IgD-negative memory B cell (primary cell): ENCODE measurements at regions not wholly inside any gene's neighbourhood (a gene's known extent, or its start where the extent isn't known, plus 50 kb on each side); places are given as distances from the start of the nearest gene placed in this dataset.
"Not testable (repeated sequence)": the region's sequence is repeated elsewhere in the genome, so short reads cannot be mapped to it uniquely, and the experiment has no call there.

Experiments used
- H3K27ac Mint-ChIP-seq, 3 donors: one replicate each; pipeline ENCODE4 v1.8.0; 2020 to 2022; ENCODE audit warnings: mild to moderate bottlenecking in 3 of 3, mixed read lengths in 3 of 3, moderate library complexity in 1 of 3
- H3K27me3 Mint-ChIP-seq: one replicate; pipeline ENCODE4 v1.8.0; 2021; ENCODE audit warnings: mixed read lengths
- H3K36me3 Mint-ChIP-seq: one replicate; pipeline ENCODE4 v1.8.0; 2020; ENCODE audit warnings: mild to moderate bottlenecking, mixed read lengths
- H3K4me1 Mint-ChIP-seq, 3 donors: one replicate each; pipeline ENCODE4 v1.8.0; 2020 to 2022; ENCODE audit warnings: mixed read lengths in 3 of 3, mild to moderate bottlenecking in 1 of 3
- H3K4me3 Mint-ChIP-seq, 4 donors: one replicate each; pipeline ENCODE4 v1.8.0; 2020 to 2022; ENCODE audit warnings: mild to moderate bottlenecking in 4 of 4, mixed read lengths in 4 of 4, moderate library complexity in 3 of 4
- H3K9me3 Mint-ChIP-seq, 3 donors: one replicate each; pipeline ENCODE4 v1.8.0; 2020 to 2021; ENCODE audit warnings: mixed read lengths in 3 of 3, mild to moderate bottlenecking in 1 of 3

DNA sequence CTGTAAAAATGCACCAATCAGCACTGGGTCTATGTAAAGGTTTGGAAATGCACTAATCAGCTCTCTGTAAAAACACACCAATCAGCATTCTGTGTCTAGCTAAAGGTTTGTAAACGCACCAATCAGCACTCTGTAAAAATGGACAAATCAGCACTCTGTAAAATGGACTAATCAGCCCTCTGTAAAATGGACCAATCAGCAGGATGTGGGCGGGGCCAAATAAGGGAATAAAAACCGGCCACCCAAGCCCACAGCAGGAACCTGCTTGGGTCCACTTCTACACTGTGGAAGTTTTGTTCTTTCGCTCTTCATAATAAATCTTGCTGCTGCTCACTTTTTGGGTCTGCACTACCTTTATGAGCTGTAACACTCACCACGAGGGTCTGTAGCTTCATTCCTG is 101.0 kb downstream of the SMC2 start:
- H3K4me3 Mint-ChIP-seq, H3K27me3 Mint-ChIP-seq, H3K27ac Mint-ChIP-seq, H3K9me3 Mint-ChIP-seq, H3K4me1 Mint-ChIP-seq, H3K36me3 Mint-ChIP-seq: not testable (repeated sequence)

DNA sequence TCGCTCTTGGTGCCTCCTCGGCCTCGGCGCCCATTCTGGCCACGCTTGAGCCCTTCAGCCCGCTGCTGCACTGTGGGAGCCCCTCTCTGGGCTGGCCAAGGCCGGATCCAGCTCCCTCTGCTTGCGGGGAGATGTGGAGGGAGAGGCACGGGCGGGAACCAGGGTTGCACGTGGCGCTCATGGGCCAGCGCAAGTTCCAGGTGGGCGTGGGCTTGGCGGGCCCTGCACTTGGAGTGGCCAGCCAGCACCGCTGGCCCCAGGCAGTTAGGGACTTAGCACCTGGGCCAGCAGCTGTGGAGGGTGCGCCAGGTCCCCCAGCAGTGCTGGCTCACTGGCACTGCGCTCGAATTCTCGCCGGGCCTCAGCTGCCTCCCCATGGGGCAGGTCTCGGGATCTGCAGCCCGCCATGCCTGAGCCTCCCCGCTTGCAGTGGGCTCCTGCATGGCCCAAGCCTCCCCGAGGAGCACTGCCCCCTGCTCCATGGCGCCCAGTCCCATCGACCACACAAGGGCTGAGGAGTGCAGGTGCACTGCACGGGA is 106.4 kb downstream of the SMC2 start:
- Mint-ChIP-seq H3K27me3 (no peaks in the 10 kb centered on the region), H3K27ac (no peak overlapping the region), H3K4me3 (no peak overlapping the region), H3K36me3 (peaks cover 2% of the 10 kb centered on the region), H3K9me3 (peaks cover 0 to 3% (median 2%) of the 10 kb centered on the region in 3 donors), H3K4me1 (no peaks in the 10 kb centered on the region)

DNA sequence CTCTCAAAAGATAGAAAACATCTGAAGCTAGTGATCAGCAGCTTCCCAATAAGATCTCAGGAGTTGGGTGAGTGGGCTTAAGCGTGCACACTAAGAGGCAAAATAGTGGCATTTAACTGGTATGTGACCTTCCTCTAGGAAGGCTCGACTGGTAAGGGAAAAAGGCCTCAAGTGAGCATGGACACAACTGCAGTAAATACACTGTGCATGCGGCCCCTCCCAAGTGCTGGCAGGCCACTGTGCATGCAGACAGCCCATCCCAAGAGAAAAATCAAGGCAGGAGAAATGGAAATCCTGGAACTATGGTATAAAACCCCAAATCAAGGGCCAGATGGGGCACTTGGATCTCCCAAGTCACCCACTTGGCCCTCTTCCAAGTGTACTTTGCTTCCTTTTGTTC is 112.7 kb downstream of the SMC2 start:
- no peak overlapping the region for H3K27ac Mint-ChIP-seq
- H3K9me3 Mint-ChIP-seq: no peaks in the 10 kb centered on the region
- H3K4me3 Mint-ChIP-seq: no peak overlapping the region
- no peaks in the 10 kb centered on the region for H3K4me1 Mint-ChIP-seq
- no peaks in the 10 kb centered on the region for H3K36me3 Mint-ChIP-seq
- no peaks in the 10 kb centered on the region for H3K27me3 Mint-ChIP-seq

DNA sequence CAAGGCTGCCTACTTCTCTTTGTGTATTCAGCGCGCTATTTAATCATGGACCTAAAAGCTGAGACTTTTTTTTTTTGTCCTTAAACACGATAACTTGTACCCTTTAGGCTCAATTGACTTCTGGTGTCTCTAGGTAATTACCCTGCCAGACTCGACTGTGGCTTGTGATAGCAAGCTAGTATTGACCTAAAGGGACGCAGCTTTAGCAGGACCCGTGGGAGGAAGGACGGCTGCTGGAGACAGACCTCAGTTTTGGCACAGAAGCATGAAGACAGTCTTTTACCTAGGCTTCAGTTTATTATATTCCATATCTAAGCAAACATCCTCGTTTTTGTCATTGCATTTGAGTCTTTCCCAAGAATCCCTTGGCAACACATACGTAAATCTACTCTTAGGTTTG is 115.3 kb downstream of the SMC2 start:
- Mint-ChIP-seq H3K4me1 (no peaks in the 10 kb centered on the region), H3K36me3 (no peaks in the 10 kb centered on the region), H3K4me3 (no peak overlapping the region), H3K27me3 (no peaks in the 10 kb centered on the region), H3K9me3 (peaks cover 0 to 5% (median 2%) of the 10 kb centered on the region in 3 donors), H3K27ac (no peak overlapping the region)

DNA sequence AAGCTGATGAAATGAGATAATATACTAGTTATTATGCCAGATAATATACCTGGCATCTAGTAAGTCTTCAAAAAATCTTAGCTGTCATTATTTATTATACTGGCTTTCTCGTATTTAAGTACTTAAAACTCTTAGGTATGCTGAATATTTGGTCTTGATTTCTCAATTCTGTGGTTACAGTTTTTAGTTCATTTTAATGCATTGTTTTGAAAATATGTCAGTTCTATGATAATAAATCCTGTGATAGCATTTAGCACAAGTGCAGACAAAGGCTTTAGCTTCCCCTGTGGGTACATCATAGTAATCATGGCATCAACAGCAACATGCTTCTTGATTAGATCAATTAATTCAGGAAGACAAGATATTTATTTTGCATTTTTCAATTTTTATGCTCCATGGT is 133.0 kb downstream of the SMC2 start:
- Mint-ChIP-seq H3K27ac (no peak overlapping the region), H3K4me1 (no peaks in the 10 kb centered on the region), H3K36me3 (no peaks in the 10 kb centered on the region), H3K9me3 (peaks cover 0 to 2% (median under 1%) of the 10 kb centered on the region in 3 donors), H3K4me3 (no peak overlapping the region), H3K27me3 (no peaks in the 10 kb centered on the region)

DNA sequence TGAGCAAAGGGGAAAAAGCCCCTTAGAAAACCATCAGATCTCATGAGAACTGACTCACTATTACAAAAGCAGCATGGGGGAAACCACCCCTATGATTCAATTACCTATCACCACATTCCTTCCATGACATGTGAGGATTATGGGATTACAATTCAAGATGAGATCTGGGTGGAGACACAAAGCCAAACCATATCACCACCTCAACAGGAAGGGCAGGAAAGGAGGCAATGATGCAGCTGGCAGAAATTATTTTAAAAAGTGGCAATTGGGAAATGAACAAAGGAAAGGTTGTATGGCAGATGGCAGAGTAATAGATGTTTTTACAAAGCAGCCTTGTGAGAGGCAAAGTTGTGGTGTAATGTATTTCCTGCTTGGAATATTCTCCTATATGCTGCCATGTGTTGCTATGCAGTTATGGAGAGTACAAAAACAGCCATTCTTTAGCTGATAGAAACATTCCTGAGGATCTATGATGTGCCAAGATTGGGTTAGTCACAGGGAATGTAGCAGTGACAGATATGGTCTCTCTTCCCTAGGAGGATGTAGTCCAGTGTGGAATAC is 138.8 kb downstream of the SMC2 start:
- Mint-ChIP-seq H3K4me1 (no peaks in the 10 kb centered on the region), H3K9me3 (peaks cover 0 to 2% (median 0%) of the 10 kb centered on the region in 3 donors), H3K27me3 (no peaks in the 10 kb centered on the region), H3K36me3 (no peaks in the 10 kb centered on the region), H3K27ac (no peak overlapping the region), H3K4me3 (no peak overlapping the region)

DNA sequence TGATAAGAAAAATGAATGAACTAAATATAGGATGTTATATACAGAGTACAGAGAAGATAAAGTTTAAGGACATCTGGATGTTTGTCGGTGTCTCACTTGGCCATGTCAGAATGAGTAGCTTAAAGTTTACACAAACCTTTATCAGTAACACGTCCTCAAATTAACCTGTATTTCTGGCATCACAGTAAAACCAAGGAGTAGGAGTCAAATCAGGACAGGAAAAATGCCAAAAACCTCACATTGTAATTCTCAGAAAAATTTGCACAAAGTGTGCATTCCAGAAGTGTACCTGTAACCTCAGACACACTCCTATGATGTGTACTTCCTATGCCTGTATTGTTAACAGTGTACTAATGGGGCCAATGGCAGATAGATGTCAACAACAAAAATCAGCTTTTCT is 139.3 kb downstream of the SMC2 start:
- Mint-ChIP-seq H3K27me3 (no peaks in the 10 kb centered on the region), H3K4me1 (no peaks in the 10 kb centered on the region), H3K27ac (no peak overlapping the region), H3K36me3 (no peaks in the 10 kb centered on the region), H3K9me3 (peaks cover 0 to 2% (median 0%) of the 10 kb centered on the region in 3 donors), H3K4me3 (no peak overlapping the region)

DNA sequence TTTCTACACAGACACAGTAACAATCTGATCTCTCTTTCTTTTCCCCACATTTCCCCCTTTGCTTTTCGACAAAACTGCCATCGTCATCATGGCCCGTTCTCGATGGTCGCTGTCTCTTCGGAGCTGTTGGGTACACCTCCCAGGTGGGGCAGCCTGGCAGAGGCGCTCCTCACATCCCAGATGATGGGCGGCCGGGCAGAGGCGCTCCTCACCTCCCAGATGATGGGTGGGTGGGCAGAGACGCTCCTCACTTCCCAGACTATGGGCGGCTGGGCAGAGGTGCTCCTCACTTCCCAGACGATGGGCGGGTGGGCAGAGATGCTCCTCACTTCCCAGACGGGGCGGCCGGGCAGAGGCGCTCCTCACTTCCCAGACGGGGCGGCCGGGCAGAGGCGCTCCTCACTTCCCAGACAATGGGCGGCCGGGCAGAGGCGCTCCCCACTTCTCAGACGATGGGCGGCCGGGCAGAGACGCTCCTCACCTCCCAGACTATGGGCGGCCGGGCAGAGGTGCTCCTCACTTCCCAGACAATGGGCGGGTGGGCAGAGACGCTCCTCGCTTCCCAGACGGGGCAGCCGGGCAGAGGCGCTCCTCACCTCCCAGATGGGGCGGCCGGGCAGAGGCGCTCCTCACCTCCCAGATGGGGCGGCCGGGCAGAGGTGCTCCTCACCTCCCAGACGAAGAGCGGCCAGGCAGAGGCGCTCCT is 140.7 kb downstream of the SMC2 start:
- not testable (repeated sequence) for H3K9me3 Mint-ChIP-seq, H3K27me3 Mint-ChIP-seq, H3K4me1 Mint-ChIP-seq

DNA sequence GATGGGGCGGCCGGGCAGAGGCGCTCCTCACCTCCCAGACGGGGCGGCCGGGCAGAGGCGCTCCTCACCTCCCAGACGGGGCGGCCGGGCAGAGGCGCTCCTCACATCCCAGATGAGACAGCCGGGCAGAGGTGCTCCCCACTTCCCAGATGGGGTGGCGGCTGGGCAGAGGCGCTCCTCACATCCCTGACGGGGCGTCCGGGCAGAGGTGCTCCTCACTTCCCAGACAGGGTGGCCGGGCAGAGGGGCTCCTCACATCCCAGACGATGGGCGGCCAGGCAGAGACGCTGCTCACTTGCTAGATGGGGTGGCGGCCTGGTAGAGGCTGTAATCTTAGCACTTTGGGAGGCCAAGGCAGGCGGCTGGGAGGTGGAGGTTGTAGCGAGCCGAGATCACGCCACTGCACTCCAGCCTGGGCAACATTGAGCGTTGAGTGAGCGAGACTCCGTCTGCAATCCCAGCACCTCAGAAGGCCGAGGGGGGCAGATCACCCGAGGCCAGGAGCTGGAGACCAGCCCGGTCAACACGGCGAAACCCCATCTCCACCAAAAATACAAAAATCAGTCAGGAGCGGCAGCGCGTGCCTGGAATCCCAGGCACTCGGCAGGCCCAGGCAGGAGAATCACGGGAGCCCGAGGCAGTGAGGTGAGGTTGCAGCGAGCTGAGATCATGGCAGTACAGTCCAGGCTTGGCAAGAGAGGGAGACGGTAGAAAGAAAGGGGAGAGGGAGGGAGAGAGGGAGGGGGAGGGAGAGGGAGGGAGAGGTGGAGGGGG is 141.4 kb downstream of the SMC2 start:
- H3K4me3 Mint-ChIP-seq, H3K4me1 Mint-ChIP-seq, H3K36me3 Mint-ChIP-seq, H3K9me3 Mint-ChIP-seq, H3K27ac Mint-ChIP-seq, H3K27me3 Mint-ChIP-seq: not testable (repeated sequence)

More for the DNA sequence above, 140.7 kb downstream of the SMC2 start:
- not testable (repeated sequence) for H3K4me3 Mint-ChIP-seq, H3K27ac Mint-ChIP-seq, H3K36me3 Mint-ChIP-seq

DNA sequence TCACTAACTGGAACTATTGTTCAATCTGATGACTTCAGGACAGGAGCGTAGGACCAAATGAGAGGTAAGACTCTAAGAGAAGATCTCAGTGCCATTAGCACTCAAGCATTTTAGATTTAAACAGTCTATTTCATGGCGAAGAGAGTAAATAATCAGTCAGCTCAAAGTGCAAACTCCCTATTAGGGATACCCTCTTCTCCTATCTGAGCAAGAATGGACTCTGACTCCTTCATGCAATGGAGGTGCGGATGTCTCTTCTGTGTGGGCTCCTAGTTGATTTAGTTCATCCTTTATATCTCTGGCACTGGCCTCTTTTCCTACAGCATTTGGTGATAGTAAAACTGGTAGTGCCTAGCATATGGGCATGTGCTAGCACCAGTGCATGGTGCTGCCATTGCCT is 144.6 kb downstream of the SMC2 start:
- no peaks in the 10 kb centered on the region for H3K27me3 Mint-ChIP-seq
- H3K4me3 Mint-ChIP-seq: no peak overlapping the region
- H3K4me1 Mint-ChIP-seq: no peaks in the 10 kb centered on the region
- H3K9me3 Mint-ChIP-seq: peaks cover 0 to 6% (median 2%) of the 10 kb centered on the region in 3 donors
- no peaks in the 10 kb centered on the region for H3K36me3 Mint-ChIP-seq
- no peak overlapping the region for H3K27ac Mint-ChIP-seq

DNA sequence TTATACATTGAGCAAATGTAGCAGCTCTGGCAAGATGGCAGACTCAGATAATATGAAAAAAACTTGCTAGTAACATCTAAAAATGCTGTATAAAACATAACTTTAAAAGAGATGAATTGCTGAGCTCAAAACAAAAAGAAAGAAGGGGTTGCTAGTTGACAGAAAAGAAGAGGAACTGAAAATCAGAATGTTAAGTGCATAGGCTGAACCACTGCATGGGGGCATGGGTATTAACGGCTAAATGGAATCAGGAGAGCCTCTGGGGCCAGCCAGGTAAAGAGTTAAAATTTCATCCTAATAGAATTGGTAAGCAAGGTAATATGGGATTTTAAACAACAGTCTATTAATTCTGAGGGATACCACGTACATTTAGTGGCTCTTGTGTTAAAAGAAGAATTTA is 146.8 kb downstream of the SMC2 start:
- H3K27ac Mint-ChIP-seq: no peak overlapping the region
- H3K4me1 Mint-ChIP-seq: no peaks in the 10 kb centered on the region
- H3K4me3 Mint-ChIP-seq: no peak overlapping the region

DNA sequence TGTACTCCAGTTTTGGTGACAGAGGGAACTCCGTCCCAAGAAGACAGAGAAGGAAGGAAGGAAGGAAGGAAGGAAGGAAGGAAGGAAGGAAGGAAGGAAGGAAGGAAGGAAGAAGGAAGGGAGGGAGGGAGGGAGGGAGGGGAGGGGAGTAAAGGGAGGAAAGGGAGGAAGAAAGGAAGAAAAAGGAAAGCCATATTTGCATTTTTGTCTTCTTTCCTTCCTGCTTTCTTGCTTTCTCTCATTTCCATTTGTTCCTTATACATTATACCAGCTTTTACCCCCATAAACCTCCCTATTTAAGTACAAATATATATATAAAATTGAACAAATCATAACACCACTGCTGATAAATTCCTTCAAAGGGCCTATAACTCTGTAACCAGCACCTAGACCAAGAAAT is 151.8 kb downstream of the SMC2 start:
- Mint-ChIP-seq H3K4me1 (peaks cover 0 to 1% (median 0%) of the 10 kb centered on the region in 3 donors), H3K4me3 (no peak overlapping the region), H3K27ac (no peak overlapping the region), H3K27me3 (no peaks in the 10 kb centered on the region), H3K36me3 (no peaks in the 10 kb centered on the region), H3K9me3 (peaks cover 0 to 6% (median 0%) of the 10 kb centered on the region in 3 donors)

More for the DNA sequence above, 146.8 kb downstream of the SMC2 start:
- H3K27me3 Mint-ChIP-seq: no peaks in the 10 kb centered on the region
- H3K9me3 Mint-ChIP-seq: peaks cover 0 to 6% (median 0%) of the 10 kb centered on the region in 3 donors
- no peaks in the 10 kb centered on the region for H3K36me3 Mint-ChIP-seq

DNA sequence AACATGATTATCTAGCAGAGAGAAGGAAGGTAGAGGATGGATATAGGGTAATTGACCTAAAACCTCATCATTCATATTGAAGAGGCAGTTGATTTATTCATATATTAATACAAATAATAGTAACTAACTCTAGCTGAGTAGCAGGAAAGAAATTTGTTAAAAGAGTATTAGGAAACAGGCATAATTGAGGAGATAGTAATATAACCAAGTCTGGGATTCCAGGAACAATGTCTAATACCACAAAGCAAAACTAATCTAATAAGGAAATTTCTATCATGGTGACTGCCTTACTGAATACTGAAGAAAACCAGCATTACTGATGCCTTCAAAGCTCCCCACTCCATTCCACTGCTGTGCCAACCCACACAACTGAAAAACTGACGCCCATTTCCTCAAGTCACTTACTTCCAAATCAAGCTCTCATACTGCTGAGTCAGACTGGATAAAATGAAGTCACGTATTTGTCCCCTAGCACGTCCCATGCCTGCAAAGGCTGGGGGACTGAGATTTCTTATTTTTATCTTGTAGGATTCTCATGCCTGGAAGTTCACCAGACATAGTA is 153.9 kb downstream of the SMC2 start:
- Mint-ChIP-seq H3K4me1 (peaks cover 0 to 1% (median 0%) of the 10 kb centered on the region in 3 donors), H3K9me3 (peaks cover 0 to 4% (median 3%) of the 10 kb centered on the region in 3 donors), H3K4me3 (no peak overlapping the region), H3K36me3 (no peaks in the 10 kb centered on the region), H3K27ac (no peak overlapping the region), H3K27me3 (no peaks in the 10 kb centered on the region)

DNA sequence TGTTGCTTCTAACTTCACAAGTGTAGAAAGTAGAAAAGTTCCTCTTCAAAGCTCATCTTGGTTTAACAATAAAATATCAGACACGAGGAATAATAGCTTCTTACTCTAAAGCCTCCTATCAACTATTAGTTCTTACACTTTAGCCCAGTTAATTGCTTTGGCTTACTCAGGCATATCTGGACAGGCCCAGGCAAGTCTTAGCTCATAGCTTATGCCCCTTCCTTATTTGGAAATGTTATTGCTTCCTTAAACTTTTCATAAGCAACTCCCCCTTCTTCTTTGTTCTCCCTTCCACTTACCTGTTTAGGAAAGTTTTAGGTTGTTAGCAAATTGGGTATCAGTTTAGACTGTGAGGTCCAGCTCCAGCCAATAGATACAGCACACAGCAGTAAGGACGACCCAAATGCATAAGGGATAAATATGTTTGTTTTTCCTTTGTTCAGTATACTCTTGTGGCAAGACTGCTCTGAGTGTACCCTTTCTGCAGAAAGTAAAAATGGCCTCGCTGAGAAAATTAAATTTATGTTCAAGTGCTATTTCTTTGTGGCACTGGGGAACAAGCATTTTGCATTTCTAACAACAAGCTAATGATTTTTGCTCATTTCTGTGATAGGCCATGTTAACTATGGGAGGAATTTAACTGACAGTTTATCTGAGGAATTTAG is 162.1 kb downstream of the SMC2 start:
- no peaks in the 10 kb centered on the region for H3K4me1 Mint-ChIP-seq
- no peak overlapping the region for H3K4me3 Mint-ChIP-seq
- H3K36me3 Mint-ChIP-seq: no peaks in the 10 kb centered on the region
- peaks cover 0 to 8% (median 3%) of the 10 kb centered on the region in 3 donors for H3K9me3 Mint-ChIP-seq
- H3K27me3 Mint-ChIP-seq: no peaks in the 10 kb centered on the region
- H3K27ac Mint-ChIP-seq: no peak overlapping the region

DNA sequence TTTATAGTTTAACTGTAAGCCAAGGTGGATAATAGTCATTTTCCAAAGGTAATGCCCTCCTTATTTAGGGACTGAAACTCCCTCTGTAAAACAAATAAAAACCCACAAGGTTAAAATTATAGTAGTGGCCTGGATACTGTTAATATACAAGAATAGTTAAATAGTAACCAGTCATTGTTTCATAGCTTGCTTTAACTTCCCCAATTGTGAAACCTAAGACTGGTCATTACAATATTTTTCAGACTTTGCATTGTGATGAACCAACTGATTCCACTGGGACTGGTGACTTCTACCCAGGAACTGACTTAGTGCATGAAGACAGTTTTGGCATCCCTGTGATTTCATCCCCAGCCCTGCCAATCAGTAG is 162.6 kb downstream of the SMC2 start:
- no peak overlapping the region for H3K4me3 Mint-ChIP-seq
- peaks cover 0 to 8% (median 3%) of the 10 kb centered on the region in 3 donors for H3K9me3 Mint-ChIP-seq
- no peaks in the 10 kb centered on the region for H3K27me3 Mint-ChIP-seq
- no peaks in the 10 kb centered on the region for H3K4me1 Mint-ChIP-seq
- no peak overlapping the region for H3K27ac Mint-ChIP-seq
- no peaks in the 10 kb centered on the region for H3K36me3 Mint-ChIP-seq
